GM18519 (cell line): ENCODE measurements at regions not wholly inside any gene's neighbourhood (a gene's known extent, or its start where the extent isn't known, plus 50 kb on each side); places are given as distances from the start of the nearest gene placed in this dataset.

Experiments
- ATAC-seq: cut with Tn5 transposase; IDR thresholded peaks from one replicate; pipeline ENCODE4 v1.9.1; 2021; ENCODE audit warnings: mild to moderate bottlenecking, moderate library complexity; ENCODE audit not compliant: unreplicated experiment, low FRiP score

GRCh38 chr20:61044499-61044898 is 207.6 kb upstream of the CDH4 start:
- no peak for ATAC-seq

- ATAC-seq, result no peak
Measured at GRCh38 chr20:61045091-61045490, 207.0 kb upstream of the CDH4 start.

GRCh38 chr20:61045876-61046585 is 206.0 kb upstream of the CDH4 start:
- no peak for ATAC-seq

- ATAC-seq, result no peak
Measured at GRCh38 chr20:61046721-61047351, 205.2 kb upstream of the CDH4 start.

GRCh38 chr20:61047515-61047914 is 204.5 kb upstream of the CDH4 start:
- no peak for ATAC-seq

- no peak for ATAC-seq
Measured at GRCh38 chr20:61048302-61048701, 203.8 kb upstream of the CDH4 start.

- no peak for ATAC-seq
Measured at GRCh38 chr20:61049684-61050083, 202.4 kb upstream of the CDH4 start.

GRCh38 chr20:61050336-61050890 is 201.6 kb upstream of the CDH4 start:
- no peak for ATAC-seq

GRCh38 chr20:61052195-61052750 is 199.8 kb upstream of the CDH4 start:
- ATAC-seq, result no peak

- ATAC-seq, result no peak
Measured at GRCh38 chr20:61052776-61053442, 199.2 kb upstream of the CDH4 start.

- no peak for ATAC-seq
Measured at GRCh38 chr20:61053487-61053886, 198.6 kb upstream of the CDH4 start.

- no peak for ATAC-seq
Measured at GRCh38 chr20:61053889-61054288, 198.2 kb upstream of the CDH4 start.

GRCh38 chr20:61054411-61054810 is 197.7 kb upstream of the CDH4 start:
- no peak for ATAC-seq

- ATAC-seq, result no peak
Measured at GRCh38 chr20:61055180-61056010, 196.7 kb upstream of the CDH4 start.

GRCh38 chr20:61056116-61056515 is 195.9 kb upstream of the CDH4 start:
- ATAC-seq, result no peak

GRCh38 chr20:61056627-61057442 is 195.2 kb upstream of the CDH4 start:
- ATAC-seq, result no peak

- ATAC-seq, result no peak
Measured at GRCh38 chr20:61057443-61058121, 194.5 kb upstream of the CDH4 start.

- ATAC-seq, result no peak
Measured at GRCh38 chr20:61061981-61062380, 190.1 kb upstream of the CDH4 start.

- no peak for ATAC-seq
Measured at GRCh38 chr20:61065853-61066252, 186.2 kb upstream of the CDH4 start.
